GM21619 (cell line): ENCODE measurements at regions not wholly inside any gene's neighbourhood (a gene's known extent, or its start where the extent isn't known, plus 50 kb on each side); places are given as distances from the start of the nearest gene placed in this dataset.
"Not testable (repeated sequence)": the region's sequence is repeated elsewhere in the genome, so short reads cannot be mapped to it uniquely, and the experiment has no call there.

Source experiments
- ATAC-seq: cut with Tn5 transposase; IDR thresholded peaks from one replicate; pipeline ENCODE4 v1.9.1; 2021; ENCODE audit not compliant: unreplicated experiment

- no peak for ATAC-seq
These were observed 187.4 kb downstream of the TENT5A start for GRCh38 chr6:81565071-81565470.

- no peak for ATAC-seq
These were observed 187.9 kb downstream of the TENT5A start for GRCh38 chr6:81564470-81565068.

- ATAC-seq, result no peak
These were observed 190.3 kb downstream of the TENT5A start for GRCh38 chr6:81562169-81562568.

- no peak for ATAC-seq
These were observed 190.8 kb downstream of the TENT5A start for GRCh38 chr6:81561731-81562130.

GRCh38 chr6:81561071-81561564, 191.4 kb downstream of the TENT5A start:
- no peak for ATAC-seq

- no peak for ATAC-seq
These were observed 194.7 kb downstream of the TENT5A start for GRCh38 chr6:81557811-81558210.

GRCh38 chr6:81556551-81556950, 195.9 kb downstream of the TENT5A start:
- ATAC-seq, result no peak

- ATAC-seq, result no peak
These were observed 199.3 kb downstream of the TENT5A start for GRCh38 chr6:81553216-81553615.

- no peak for ATAC-seq
These were observed 199.8 kb downstream of the TENT5A start for GRCh38 chr6:81552644-81553043.

GRCh38 chr6:81547149-81547548, 205.3 kb downstream of the TENT5A start:
- no peak for ATAC-seq

GRCh38 chr6:81534934-81535465, 217.5 kb downstream of the TENT5A start:
- no peak for ATAC-seq

- no peak for ATAC-seq
These were observed 220.5 kb downstream of the TENT5A start for GRCh38 chr6:81531869-81532561.

- ATAC-seq, result no peak
These were observed 235.0 kb downstream of the TENT5A start for GRCh38 chr6:81517455-81517854.

- ATAC-seq, result no peak
These were observed 236.7 kb downstream of the TENT5A start for GRCh38 chr6:81515562-81516453.

GRCh38 chr6:81514195-81514594, 238.3 kb downstream of the TENT5A start:
- not testable (repeated sequence) for ATAC-seq

- ATAC-seq, result no peak
These were observed 241.1 kb downstream of the TENT5A start for GRCh38 chr6:81511423-81511822.

GRCh38 chr6:81495999-81496398, 256.5 kb downstream of the TENT5A start:
- no peak for ATAC-seq

GRCh38 chr6:81491454-81492101, 260.9 kb downstream of the TENT5A start:
- ATAC-seq, result no peak

GRCh38 chr6:81487489-81487888, 265.0 kb downstream of the TENT5A start:
- ATAC-seq, result no peak

GRCh38 chr6:81486234-81486633, 266.2 kb downstream of the TENT5A start:
- ATAC-seq, result no peak

- ATAC-seq, result no peak
These were observed 267.1 kb downstream of the TENT5A start for GRCh38 chr6:81485395-81485794.
